D721Med (cell line): ENCODE measurements at regions not wholly inside any gene's neighbourhood (a gene's known extent, or its start where the extent isn't known, plus 50 kb on each side); places are given as distances from the start of the nearest gene placed in this dataset.
"Not testable (repeated sequence)": the region's sequence is repeated elsewhere in the genome, so short reads cannot be mapped to it uniquely, and the experiment has no call there.

Source experiments
- DNase-seq: peaks from one replicate; pipeline ENCODE4 v3.0.0; 2011; ENCODE audit warnings: low spot score; ENCODE audit not compliant: insufficient read length
- FAIRE-seq: peaks from 2 replicates; lab custom pipeline; 2011; peaks lifted over from hg19 to GRCh38; lab: Jason Lieb, UNC
- CTCF ChIP-seq: IDR thresholded peaks from 2 replicates; pipeline ENCODE4 v1.5.1; 2012; ENCODE audit warnings: mild to moderate bottlenecking, control low read depth; ENCODE audit not compliant: insufficient read depth; ENCODE audit errors: missing control alignments

GRCh38 chr3:102926618-102927017, 491.8 kb downstream of the ZPLD1 start:
- no peak for FAIRE-seq
- no peak for DNase-seq

GRCh38 chr3:102933377-102933776, 498.6 kb downstream of the ZPLD1 start:
- DNase-seq = no peak
- TF ChIP-seq CTCF = no peak
- FAIRE-seq = no peak

More at GRCh38 chr3:102926618-102927017, 491.8 kb downstream of the ZPLD1 start:
- no peak for TF ChIP-seq CTCF

GRCh38 chr3:102936511-102937045, 501.8 kb downstream of the ZPLD1 start:
- TF ChIP-seq CTCF = no peak
- FAIRE-seq (no peak), DNase-seq (no peak)

GRCh38 chr3:102941786-102942185, 507.0 kb downstream of the ZPLD1 start:
- DNase-seq (no peak), FAIRE-seq (no peak)
- TF ChIP-seq CTCF = no peak

- not testable (repeated sequence) for DNase-seq, FAIRE-seq
These were observed 511.6 kb downstream of the ZPLD1 start for GRCh38 chr3:102946445-102946844.

GRCh38 chr3:102972350-102972749, 537.5 kb downstream of the ZPLD1 start:
- no peak for TF ChIP-seq CTCF
- FAIRE-seq = no peak

GRCh38 chr3:102974333-102974732, 539.5 kb downstream of the ZPLD1 start:
- FAIRE-seq (no peak), DNase-seq (no peak)
- TF ChIP-seq CTCF = no peak

More at GRCh38 chr3:102972350-102972749, 537.5 kb downstream of the ZPLD1 start:
- DNase-seq = no peak

- no peak for TF ChIP-seq CTCF
- no peak for FAIRE-seq
- no peak for DNase-seq
These were observed 544.4 kb downstream of the ZPLD1 start for GRCh38 chr3:102979191-102979590.
